NCI-H1694 treated with DMSO at 0.1 percent for 48 hours (cell line): ENCODE measurements at regions not wholly inside any gene's neighbourhood (a gene's known extent, or its start where the extent isn't known, plus 50 kb on each side); places are given as distances from the start of the nearest gene placed in this dataset.

Source experiments
- DNase-seq: peaks from one replicate; lab custom pipeline; 2025; lab: John Stamatoyannopoulos, UW

- no peak for DNase-seq
Measured at GRCh38 chr15:96087180-96087884, 243.2 kb upstream of the NR2F2 start.

DNA sequence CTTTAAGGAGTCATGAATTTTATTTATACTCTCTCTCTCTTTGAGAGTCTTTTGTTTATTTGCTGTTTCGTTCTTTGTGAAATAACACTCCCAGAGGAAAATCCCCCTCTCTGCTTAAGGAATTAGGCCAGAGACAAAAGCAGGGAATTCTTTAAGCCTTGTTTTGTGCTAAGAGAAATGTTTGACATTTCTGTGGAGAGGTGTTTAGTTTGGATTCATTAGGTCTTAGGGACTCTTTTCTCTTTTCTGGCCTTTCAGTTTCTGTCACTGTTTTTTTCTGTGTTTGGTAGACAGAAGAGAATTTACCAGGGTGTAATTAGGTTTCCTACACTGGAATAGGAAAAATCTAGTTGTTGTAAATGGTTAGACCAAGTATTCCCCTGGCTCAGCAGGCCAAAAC is 241.8 kb upstream of the NR2F2 start:
- no peak for DNase-seq

- DNase-seq: no peak
Measured at GRCh38 chr15:96089405-96090058, 241.0 kb upstream of the NR2F2 start.

DNA sequence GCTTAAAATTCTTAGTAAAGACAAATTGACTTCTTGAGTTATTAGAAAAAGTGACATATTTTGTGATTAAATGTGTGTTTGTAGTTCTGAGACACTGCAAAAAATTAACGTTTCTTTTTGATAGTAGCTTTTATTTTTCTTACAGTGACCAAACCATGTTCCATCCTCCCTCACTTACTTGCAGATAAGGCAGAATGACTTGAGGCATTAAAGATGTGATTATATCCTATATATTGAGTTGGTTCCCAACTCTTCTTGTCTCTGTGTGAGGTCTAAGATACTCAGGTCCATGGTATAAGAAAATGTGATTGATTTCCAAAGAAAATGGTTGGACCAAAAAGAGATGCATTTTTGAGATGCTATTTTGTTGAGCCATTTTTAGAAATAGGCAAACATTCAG is 238.3 kb upstream of the NR2F2 start:
- no peak for DNase-seq

DNA sequence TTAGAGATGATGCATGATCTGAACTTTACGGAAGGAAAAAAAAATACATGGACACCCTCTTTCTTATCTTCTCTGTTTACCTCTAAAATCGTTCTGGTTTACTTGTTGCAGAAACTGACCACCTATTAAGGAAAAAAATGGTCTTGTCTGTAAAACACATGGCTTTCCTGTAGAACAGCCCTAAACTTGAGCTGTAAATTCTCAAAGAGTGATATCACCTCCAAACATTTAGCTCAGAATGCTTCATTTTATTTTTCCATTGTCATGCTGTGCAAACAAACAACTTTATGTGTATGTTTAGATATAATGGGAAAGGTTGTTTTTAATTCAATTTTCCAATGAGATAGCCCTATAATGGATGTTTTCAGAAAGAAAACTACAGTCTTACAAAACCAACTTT is 237.4 kb upstream of the NR2F2 start:
- DNase-seq: no peak

DNA sequence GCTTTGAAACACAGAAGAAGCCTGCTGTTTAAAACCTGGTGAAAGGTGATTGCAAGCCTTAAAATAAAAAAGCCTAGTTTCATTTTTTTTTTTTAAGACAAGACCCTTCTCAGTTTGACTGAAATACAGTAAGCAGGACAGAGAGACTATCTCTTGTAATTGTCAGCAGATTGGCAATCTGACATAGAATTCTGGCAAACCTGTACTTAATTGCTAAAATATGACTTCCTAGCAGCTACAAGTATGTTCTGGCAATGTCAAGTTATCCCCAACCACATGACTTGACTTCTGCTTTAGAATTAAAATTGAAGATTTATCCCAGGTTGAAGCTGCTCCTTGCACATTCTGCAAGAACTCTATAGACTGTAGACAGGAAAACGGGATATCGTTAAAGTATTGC is 232.8 kb upstream of the NR2F2 start:
- DNase-seq: no peak

GRCh38 chr15:96102631-96103030 is 227.9 kb upstream of the NR2F2 start:
- no peak for DNase-seq

DNA sequence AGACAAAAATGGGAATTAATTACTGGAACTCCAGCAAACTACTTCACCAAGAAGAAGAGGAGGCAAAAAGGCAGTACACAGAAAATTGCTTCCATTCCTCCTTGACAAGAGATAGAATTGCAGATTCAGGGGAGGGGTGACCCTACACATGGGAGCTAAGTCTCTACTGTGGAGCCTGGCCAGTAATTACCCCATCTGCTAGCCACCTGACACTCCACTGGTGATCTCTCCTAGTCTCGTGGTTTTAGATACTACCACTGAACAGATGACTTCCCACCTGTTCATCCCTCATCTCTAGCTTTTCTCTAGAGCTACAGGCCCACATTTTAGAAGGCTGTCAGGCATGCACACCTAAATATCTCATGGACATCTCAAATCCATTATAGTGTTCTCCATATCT is 224.3 kb upstream of the NR2F2 start:
- no peak for DNase-seq

GRCh38 chr15:96106628-96107027 is 223.9 kb upstream of the NR2F2 start:
- no peak for DNase-seq

GRCh38 chr15:96107916-96108315 is 222.6 kb upstream of the NR2F2 start:
- DNase-seq: no peak

- DNase-seq: no peak
Measured at GRCh38 chr15:96108405-96108804, 222.1 kb upstream of the NR2F2 start.

GRCh38 chr15:96109820-96110219 is 220.7 kb upstream of the NR2F2 start:
- DNase-seq: no peak

- DNase-seq: no peak
Measured at GRCh38 chr15:96112018-96112417, 218.5 kb upstream of the NR2F2 start.

GRCh38 chr15:96115642-96116041 is 214.9 kb upstream of the NR2F2 start:
- DNase-seq: no peak

GRCh38 chr15:96117270-96117669 is 213.2 kb upstream of the NR2F2 start:
- DNase-seq: no peak

DNA sequence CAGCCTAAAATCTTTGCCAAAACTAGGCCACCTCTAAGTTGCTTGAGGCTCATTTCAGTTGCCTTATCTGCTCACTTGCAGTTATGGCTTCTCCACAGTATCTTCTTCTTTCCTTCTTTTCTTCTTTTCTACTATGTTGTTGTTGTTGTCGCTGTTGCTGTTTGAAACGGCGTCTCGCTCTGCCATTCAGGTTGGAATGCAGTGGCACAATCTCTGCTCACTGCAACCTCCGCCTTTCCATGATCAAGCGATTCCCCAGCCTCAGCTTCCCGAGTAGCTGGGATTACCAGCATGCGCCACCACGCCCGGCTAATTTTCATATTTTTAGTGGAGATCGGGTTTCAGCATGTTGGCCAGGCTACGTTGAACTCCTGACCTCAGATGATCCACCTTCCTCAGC is 210.8 kb upstream of the NR2F2 start:
- no peak for DNase-seq

DNA sequence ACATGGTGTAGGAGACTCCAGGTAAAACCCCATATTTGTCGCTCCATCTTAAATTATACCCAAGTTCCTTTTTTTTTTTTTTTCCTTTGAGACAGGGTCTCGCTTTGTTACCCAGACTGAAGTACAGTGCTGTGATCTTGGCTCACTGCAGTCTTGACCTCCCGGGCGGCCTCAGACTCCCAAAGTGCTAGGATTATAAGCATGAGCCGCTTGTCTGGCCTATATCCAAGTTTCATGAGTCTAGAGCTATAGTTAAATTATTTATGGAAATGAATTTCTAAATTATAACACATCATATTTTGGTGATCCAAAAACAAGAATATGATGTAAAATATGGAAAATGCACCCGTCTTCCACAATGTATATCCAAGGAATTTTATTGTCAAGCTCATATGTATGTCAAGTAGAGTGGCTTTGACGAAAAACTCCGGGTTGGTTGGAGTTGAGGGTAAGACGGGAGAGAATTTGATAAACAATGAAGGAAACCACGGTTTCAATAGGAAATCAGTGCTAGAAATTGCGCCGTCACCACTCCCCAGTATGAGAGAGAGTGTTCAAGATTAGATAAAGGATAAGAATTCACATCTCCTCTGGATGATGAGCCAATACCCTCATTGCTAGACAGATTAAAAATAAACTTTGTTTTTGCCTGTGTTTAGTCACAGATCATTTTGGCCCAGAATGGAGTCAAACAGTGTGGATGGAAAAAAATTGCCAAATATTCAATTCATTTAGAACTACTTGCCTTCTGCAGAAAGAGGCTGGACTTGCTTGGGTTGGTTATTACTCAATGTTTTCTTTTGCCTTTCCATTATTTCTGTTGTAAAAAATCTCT is 209.2 kb upstream of the NR2F2 start:
- no peak for DNase-seq

- DNase-seq: no peak
Measured at GRCh38 chr15:96122077-96123027, 208.1 kb upstream of the NR2F2 start.

GRCh38 chr15:96123028-96123400 is 207.5 kb upstream of the NR2F2 start:
- DNase-seq: no peak

DNA sequence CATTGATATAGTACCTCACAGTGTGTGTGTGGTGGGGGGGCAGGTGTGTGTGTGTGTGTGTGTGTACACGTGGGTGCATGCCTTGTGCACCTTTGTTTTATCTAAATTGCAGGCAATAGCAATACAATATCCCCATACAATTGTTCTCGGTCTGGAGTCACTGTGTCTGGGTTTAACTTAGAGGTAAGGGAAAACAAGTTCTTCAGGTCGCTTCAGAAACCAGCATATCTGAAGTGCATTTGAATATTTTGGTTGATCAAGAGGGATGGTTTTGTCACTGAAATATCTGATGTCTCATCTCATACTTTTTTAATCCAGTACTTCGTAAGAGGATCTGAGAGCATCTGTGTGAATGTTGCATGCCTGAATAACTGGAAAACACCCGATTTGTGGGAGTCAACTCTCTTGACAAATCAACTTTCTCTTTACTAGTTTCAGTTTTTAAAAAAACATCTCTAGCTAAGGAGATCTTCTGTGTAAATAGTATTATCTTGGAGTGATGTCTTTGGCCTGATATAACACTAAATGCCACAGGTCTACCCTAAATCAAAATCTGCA is 206.8 kb upstream of the NR2F2 start:
- DNase-seq: no peak

- no peak for DNase-seq
Measured at GRCh38 chr15:96124436-96124835, 206.1 kb upstream of the NR2F2 start.
